ENCODE measurements at regions not wholly inside any gene's neighbourhood (a gene's known extent, or its start where the extent isn't known, plus 50 kb on each side); places are given as distances from the start of the nearest gene placed in this dataset.

DNA sequence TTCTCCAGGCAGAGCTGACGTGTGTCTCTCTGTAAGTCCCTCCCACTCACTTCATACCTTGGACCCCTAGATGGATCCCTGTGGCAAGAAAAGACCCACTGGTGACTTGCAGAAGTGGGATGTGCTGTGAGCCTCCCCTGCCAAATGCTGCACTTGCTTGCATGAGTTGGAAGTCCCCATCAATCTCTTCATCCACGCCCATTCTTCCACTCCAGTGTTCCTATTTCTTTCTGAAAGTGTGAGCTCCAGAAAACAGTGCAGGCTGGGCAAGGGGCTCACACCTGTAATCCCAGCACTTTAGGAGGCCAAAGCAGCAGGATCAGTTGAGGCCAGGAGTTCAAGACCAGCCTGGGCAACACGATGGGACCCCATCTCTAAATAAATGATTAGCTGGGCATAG lies 254.1 kb upstream of the IRF2BP2 start:
- no peak for ATAC-seq (ENCODE audit: insufficient number of reproducible peaks, low FRiP score, low read depth)
- Histone ChIP-seq H3K36me3 (no peaks in the 10 kb centered on the region), H3K4me1 (ENCODE audit: control insufficient read depth in 1 of 2, low read depth in 2 of 2) (peaks cover 19 to 48% of the 10 kb centered on the region in 2 donors), H3K9me3 (no peaks in the 10 kb centered on the region), H3K4me3 (no peak overlapping the region), H3K27ac (peak overlapping the region; percentile 70 to 72), H3K27me3 (replicated peaks; ENCODE audit: insufficient read depth) (no peaks in the 10 kb centered on the region)
- no peak for DNase-seq (ENCODE audit: low spot score)
- TF ChIP-seq, protein P1, sequence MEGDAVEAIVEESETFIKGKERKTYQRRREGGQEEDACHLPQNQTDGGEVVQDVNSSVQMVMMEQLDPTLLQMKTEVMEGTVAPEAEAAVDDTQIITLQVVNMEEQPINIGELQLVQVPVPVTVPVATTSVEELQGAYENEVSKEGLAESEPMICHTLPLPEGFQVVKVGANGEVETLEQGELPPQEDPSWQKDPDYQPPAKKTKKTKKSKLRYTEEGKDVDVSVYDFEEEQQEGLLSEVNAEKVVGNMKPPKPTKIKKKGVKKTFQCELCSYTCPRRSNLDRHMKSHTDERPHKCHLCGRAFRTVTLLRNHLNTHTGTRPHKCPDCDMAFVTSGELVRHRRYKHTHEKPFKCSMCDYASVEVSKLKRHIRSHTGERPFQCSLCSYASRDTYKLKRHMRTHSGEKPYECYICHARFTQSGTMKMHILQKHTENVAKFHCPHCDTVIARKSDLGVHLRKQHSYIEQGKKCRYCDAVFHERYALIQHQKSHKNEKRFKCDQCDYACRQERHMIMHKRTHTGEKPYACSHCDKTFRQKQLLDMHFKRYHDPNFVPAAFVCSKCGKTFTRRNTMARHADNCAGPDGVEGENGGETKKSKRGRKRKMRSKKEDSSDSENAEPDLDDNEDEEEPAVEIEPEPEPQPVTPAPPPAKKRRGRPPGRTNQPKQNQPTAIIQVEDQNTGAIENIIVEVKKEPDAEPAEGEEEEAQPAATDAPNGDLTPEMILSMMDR (IDR thresholded peaks at IDR 0.05), result no peak

DNA sequence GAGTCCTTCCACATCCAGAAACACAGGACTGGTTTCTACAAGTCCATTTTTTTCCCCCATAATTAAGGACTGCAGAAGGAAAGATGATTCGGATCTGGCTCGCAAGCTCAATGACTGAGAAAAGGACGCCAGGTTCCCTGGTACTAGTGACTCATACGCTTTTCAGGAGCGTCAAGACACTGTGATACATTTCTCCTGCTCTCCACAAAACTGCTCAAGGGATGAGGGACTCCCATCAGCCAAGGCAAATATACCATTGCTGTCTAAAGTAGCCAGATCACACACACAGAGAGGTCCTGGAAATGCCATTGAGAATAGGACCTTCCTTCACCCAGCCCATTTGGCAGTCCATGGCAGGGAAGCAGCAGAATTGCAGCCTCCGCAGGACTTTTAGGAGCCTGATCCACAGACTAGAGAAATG lies 253.6 kb upstream of the IRF2BP2 start:
- TF ChIP-seq, protein P1 (IDR thresholded peaks at IDR 0.05), result no peak
- ATAC-seq (ENCODE audit: insufficient number of reproducible peaks, low FRiP score, low read depth) (peak; percentile 83), DNase-seq (ENCODE audit: low spot score) (no peak)
- H3K9me3 ChIP-seq, result no peaks in the 10 kb centered on the region
- peak overlapping the region; percentile 70 to 72 for H3K27ac ChIP-seq
- H3K4me1 ChIP-seq (ENCODE audit: control insufficient read depth in 1 of 2, low read depth in 2 of 2), result peaks cover 19 to 46% of the 10 kb centered on the region in 2 donors
- no peaks in the 10 kb centered on the region for H3K36me3 ChIP-seq
- H3K27me3 ChIP-seq (replicated peaks; ENCODE audit: insufficient read depth), result no peaks in the 10 kb centered on the region
- peak overlapping the region; percentile 22 for H3K4me3 ChIP-seq

DNA sequence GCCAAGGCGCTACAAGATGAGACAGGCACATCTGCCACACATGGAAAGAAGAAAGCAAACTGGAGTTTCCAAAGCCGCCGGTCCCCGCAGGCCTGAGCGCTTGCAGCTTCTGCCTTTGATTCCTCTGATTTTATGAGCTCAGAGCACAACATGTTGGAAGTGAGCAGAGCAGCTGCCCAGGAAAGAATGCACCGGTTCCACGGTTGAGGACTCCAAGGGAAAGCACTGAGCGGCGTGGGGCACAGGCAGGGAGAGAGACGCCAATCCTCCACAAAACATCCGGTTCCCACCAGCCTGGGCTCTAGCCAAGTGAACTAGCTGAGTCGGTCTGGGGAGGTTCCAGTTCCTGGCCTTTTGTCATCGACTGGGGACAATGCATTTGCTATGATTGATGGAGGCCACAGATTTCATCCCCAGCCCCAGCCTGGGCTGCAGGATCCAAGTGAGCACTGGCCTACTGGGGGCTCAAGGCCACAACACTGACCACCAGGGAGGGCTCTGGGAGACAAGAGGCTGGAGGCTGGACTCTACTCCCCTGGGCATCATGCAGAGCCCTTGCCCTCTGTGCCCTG lies 253.1 kb upstream of the IRF2BP2 start:
- DNase-seq (ENCODE audit: low spot score), result peak; percentile 56
- Histone ChIP-seq H3K4me1 (ENCODE audit: control insufficient read depth in 1 of 2, low read depth in 2 of 2) (peaks cover 19 to 46% of the 10 kb centered on the region in 2 donors), H3K27ac (peak overlapping the region; percentile 70 to 72)

DNA sequence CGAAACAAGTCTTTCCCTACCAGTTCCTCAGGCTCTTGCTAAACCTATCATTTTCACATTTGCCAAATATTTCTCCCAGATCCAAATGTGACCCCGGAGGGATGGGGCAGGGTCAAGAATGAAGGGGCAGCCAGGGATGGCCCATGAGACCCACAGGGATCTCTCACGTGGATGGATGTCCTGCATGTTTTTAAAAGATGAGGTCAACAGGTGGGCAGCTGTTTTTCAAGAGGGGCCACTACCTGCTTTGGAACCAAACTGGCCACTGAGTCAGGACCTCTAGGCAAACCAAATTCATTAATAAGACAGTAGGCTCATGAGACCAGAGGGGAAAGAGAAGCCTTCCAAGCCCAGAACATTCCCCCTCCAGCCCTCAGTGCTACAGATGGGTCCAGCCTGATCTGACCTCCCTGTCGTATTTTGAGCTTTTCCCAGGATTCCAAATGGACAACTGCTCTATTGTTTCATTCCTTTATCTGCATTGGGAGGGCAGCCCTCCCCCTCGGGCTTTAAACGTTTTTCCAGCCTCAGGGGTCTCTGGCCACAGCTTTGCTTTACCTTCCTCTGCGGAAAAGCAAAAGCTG lies 252.5 kb upstream of the IRF2BP2 start:
- DNase-seq (ENCODE audit: low spot score) (no peak), ATAC-seq (ENCODE audit: insufficient number of reproducible peaks, low FRiP score, low read depth) (no peak)
- Histone ChIP-seq H3K27me3 (replicated peaks; ENCODE audit: insufficient read depth) (no peaks in the 10 kb centered on the region), H3K4me3 (peak overlapping the region; percentile 22), H3K9me3 (no peaks in the 10 kb centered on the region), H3K27ac (peak overlapping the region; percentile 70 to 72), H3K4me1 (ENCODE audit: control insufficient read depth in 1 of 2, low read depth in 2 of 2) (peaks cover 18 to 40% of the 10 kb centered on the region in 2 donors), H3K36me3 (no peaks in the 10 kb centered on the region)
- TF ChIP-seq, protein P1 (IDR thresholded peaks at IDR 0.05), result no peak

More for the DNA sequence above, 253.1 kb upstream of the IRF2BP2 start:
- peak overlapping the region; percentile 22 for H3K4me3 ChIP-seq
- TF ChIP-seq, protein P1 (IDR thresholded peaks at IDR 0.05), result no peak
- no peaks in the 10 kb centered on the region for H3K27me3 ChIP-seq (replicated peaks; ENCODE audit: insufficient read depth)
- H3K9me3 ChIP-seq, result no peaks in the 10 kb centered on the region
- peak; percentile 27 for ATAC-seq (ENCODE audit: insufficient number of reproducible peaks, low FRiP score, low read depth)
- H3K36me3 ChIP-seq, result no peaks in the 10 kb centered on the region

DNA sequence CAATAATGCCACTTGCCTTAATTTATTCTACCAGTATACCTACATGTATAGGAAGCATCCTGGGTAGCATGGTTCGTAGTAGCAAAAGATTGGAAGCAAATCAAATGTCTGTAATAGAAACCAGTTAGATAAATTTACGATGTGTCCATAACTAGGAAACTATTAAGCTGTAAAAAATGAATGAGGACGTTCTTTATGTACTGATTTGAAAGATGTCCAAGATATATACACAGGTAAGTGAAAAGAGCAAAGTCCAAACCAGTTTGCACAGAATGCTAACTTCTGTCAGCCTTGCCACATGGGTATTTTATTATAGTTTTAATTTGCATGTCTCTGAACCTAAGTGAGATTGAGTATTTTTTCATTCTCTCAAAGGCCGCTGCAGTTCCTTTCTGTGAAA lies 251.8 kb upstream of the IRF2BP2 start:
- no peaks in the 10 kb centered on the region for H3K27me3 ChIP-seq (replicated peaks; ENCODE audit: insufficient read depth)
- H3K4me1 ChIP-seq (ENCODE audit: control insufficient read depth in 1 of 2, low read depth in 2 of 2), result peaks cover 12 to 33% of the 10 kb centered on the region in 2 donors
- TF ChIP-seq, protein P1 (IDR thresholded peaks at IDR 0.05), result no peak
- no peak overlapping the region for H3K27ac ChIP-seq
- H3K4me3 ChIP-seq, result no peak overlapping the region
- no peaks in the 10 kb centered on the region for H3K9me3 ChIP-seq
- no peak for ATAC-seq (ENCODE audit: insufficient number of reproducible peaks, low FRiP score, low read depth)
- H3K36me3 ChIP-seq, result no peaks in the 10 kb centered on the region
- no peak for DNase-seq (ENCODE audit: low spot score)

Data from thoracic aorta (tissue), 2 donors.